Stimulated activated naive CD8-positive, alpha-beta T cell treated with anti-CD3 and anti-CD28 coated beads, Interleukin-15, Interleukin-2, amounts not matched to agents 100 ng/mL and 50 ng/mL, for 24 hours (primary cell): ENCODE measurements at regions not wholly inside any gene's neighbourhood (a gene's known extent, or its start where the extent isn't known, plus 50 kb on each side); places are given as distances from the start of the nearest gene placed in this dataset.

Experiments used
- H3K27ac Mint-ChIP-seq: one replicate; pipeline ENCODE4 v1.8.0; 2021; ENCODE audit warnings: mild to moderate bottlenecking, mixed read lengths
- H3K27me3 Mint-ChIP-seq: one replicate; pipeline ENCODE4 v1.8.0; 2021; ENCODE audit warnings: mixed read lengths
- H3K36me3 Mint-ChIP-seq: one replicate; pipeline ENCODE4 v1.8.0; 2021; ENCODE audit warnings: low read depth, mixed read lengths
- H3K4me1 Mint-ChIP-seq: one replicate; pipeline ENCODE4 v1.8.0; 2021; ENCODE audit warnings: low read depth, mixed read lengths
- H3K4me3 Mint-ChIP-seq: one replicate; pipeline ENCODE4 v1.8.0; 2021; ENCODE audit warnings: mild to moderate bottlenecking, mixed read lengths
- H3K9me3 Mint-ChIP-seq: one replicate; pipeline ENCODE4 v1.8.0; 2021; ENCODE audit warnings: mixed read lengths

- H3K4me1 Mint-ChIP-seq = no peaks in the 10 kb centered on the region
- H3K4me3 Mint-ChIP-seq = no peak overlapping the region
- no peak overlapping the region for H3K27ac Mint-ChIP-seq
- H3K27me3 Mint-ChIP-seq = peaks cover 2% of the 10 kb centered on the region
- H3K9me3 Mint-ChIP-seq = no peaks in the 10 kb centered on the region
- no peaks in the 10 kb centered on the region for H3K36me3 Mint-ChIP-seq
Measured at GRCh38 chr2:217709478-217710210, 293.2 kb downstream of the TNS1 start.

- no peaks in the 10 kb centered on the region for H3K4me1 Mint-ChIP-seq
- no peaks in the 10 kb centered on the region for H3K9me3 Mint-ChIP-seq
- no peaks in the 10 kb centered on the region for H3K36me3 Mint-ChIP-seq
- peaks cover 2% of the 10 kb centered on the region for H3K27me3 Mint-ChIP-seq
- H3K27ac Mint-ChIP-seq = no peak overlapping the region
- H3K4me3 Mint-ChIP-seq = no peak overlapping the region
Measured at GRCh38 chr2:217707131-217707611, 295.6 kb downstream of the TNS1 start.

GRCh38 chr2:217706513-217706912 is 296.3 kb downstream of the TNS1 start:
- Mint-ChIP-seq H3K27me3 (no peaks in the 10 kb centered on the region), H3K4me3 (no peak overlapping the region), H3K9me3 (no peaks in the 10 kb centered on the region), H3K4me1 (no peaks in the 10 kb centered on the region), H3K36me3 (no peaks in the 10 kb centered on the region), H3K27ac (no peak overlapping the region)

GRCh38 chr2:217706095-217706494 is 296.7 kb downstream of the TNS1 start:
- Mint-ChIP-seq H3K4me1 (no peaks in the 10 kb centered on the region), H3K4me3 (no peak overlapping the region), H3K27ac (no peak overlapping the region), H3K27me3 (no peaks in the 10 kb centered on the region), H3K9me3 (no peaks in the 10 kb centered on the region), H3K36me3 (no peaks in the 10 kb centered on the region)

GRCh38 chr2:217705461-217705860 is 297.3 kb downstream of the TNS1 start:
- Mint-ChIP-seq H3K27me3 (no peaks in the 10 kb centered on the region), H3K4me1 (no peaks in the 10 kb centered on the region), H3K4me3 (no peak overlapping the region), H3K27ac (no peak overlapping the region), H3K36me3 (no peaks in the 10 kb centered on the region), H3K9me3 (no peaks in the 10 kb centered on the region)

- no peaks in the 10 kb centered on the region for H3K36me3 Mint-ChIP-seq
- H3K4me3 Mint-ChIP-seq = no peak overlapping the region
- no peaks in the 10 kb centered on the region for H3K9me3 Mint-ChIP-seq
- peaks cover 3% of the 10 kb centered on the region for H3K27me3 Mint-ChIP-seq
- H3K4me1 Mint-ChIP-seq = no peaks in the 10 kb centered on the region
- no peak overlapping the region for H3K27ac Mint-ChIP-seq
Measured at GRCh38 chr2:217703999-217704398, 298.8 kb downstream of the TNS1 start.

GRCh38 chr2:217703102-217703501 is 299.7 kb downstream of the TNS1 start:
- Mint-ChIP-seq H3K27me3 (peaks cover 3% of the 10 kb centered on the region), H3K27ac (no peak overlapping the region), H3K4me1 (no peaks in the 10 kb centered on the region), H3K4me3 (no peak overlapping the region), H3K36me3 (no peaks in the 10 kb centered on the region), H3K9me3 (no peaks in the 10 kb centered on the region)

GRCh38 chr2:217701622-217702021 is 301.2 kb downstream of the TNS1 start:
- H3K36me3 Mint-ChIP-seq = no peaks in the 10 kb centered on the region
- peaks cover 3% of the 10 kb centered on the region for H3K4me1 Mint-ChIP-seq
- no peak overlapping the region for H3K27ac Mint-ChIP-seq
- H3K4me3 Mint-ChIP-seq = no peak overlapping the region
- H3K9me3 Mint-ChIP-seq = no peaks in the 10 kb centered on the region
- H3K27me3 Mint-ChIP-seq = peaks cover 3% of the 10 kb centered on the region

GRCh38 chr2:217698691-217699090 is 304.1 kb downstream of the TNS1 start:
- Mint-ChIP-seq H3K27ac (no peak overlapping the region), H3K9me3 (no peaks in the 10 kb centered on the region), H3K4me1 (peaks cover 19% of the 10 kb centered on the region), H3K36me3 (peaks cover 3% of the 10 kb centered on the region), H3K27me3 (peaks cover 3% of the 10 kb centered on the region), H3K4me3 (no peak overlapping the region)

- Mint-ChIP-seq H3K4me1 (peaks cover 19% of the 10 kb centered on the region), H3K27me3 (peaks cover 3% of the 10 kb centered on the region), H3K36me3 (peaks cover 3% of the 10 kb centered on the region), H3K9me3 (no peaks in the 10 kb centered on the region), H3K4me3 (no peak overlapping the region), H3K27ac (peak overlapping the region; percentile 11)
Measured at GRCh38 chr2:217695033-217695520, 307.7 kb downstream of the TNS1 start.

- no peaks in the 10 kb centered on the region for H3K9me3 Mint-ChIP-seq
- H3K36me3 Mint-ChIP-seq = peaks cover 3% of the 10 kb centered on the region
- H3K27me3 Mint-ChIP-seq = peaks cover 1% of the 10 kb centered on the region
Measured at GRCh38 chr2:217694291-217694690, 308.5 kb downstream of the TNS1 start.

GRCh38 chr2:217693363-217693762 is 309.4 kb downstream of the TNS1 start:
- no peaks in the 10 kb centered on the region for H3K27me3 Mint-ChIP-seq
- peaks cover 19% of the 10 kb centered on the region for H3K4me1 Mint-ChIP-seq
- H3K36me3 Mint-ChIP-seq = peaks cover 3% of the 10 kb centered on the region
- no peak overlapping the region for H3K4me3 Mint-ChIP-seq
- H3K9me3 Mint-ChIP-seq = no peaks in the 10 kb centered on the region
- H3K27ac Mint-ChIP-seq = no peak overlapping the region

More at GRCh38 chr2:217694291-217694690, 308.5 kb downstream of the TNS1 start:
- Mint-ChIP-seq H3K4me1 (peaks cover 19% of the 10 kb centered on the region), H3K4me3 (no peak overlapping the region), H3K27ac (no peak overlapping the region)

- H3K36me3 Mint-ChIP-seq = peaks cover 3% of the 10 kb centered on the region
- no peaks in the 10 kb centered on the region for H3K9me3 Mint-ChIP-seq
- H3K4me3 Mint-ChIP-seq = no peak overlapping the region
- H3K4me1 Mint-ChIP-seq = peaks cover 16% of the 10 kb centered on the region
- H3K27ac Mint-ChIP-seq = no peak overlapping the region
- H3K27me3 Mint-ChIP-seq = peaks cover 7% of the 10 kb centered on the region
Measured at GRCh38 chr2:217691920-217692666, 310.7 kb downstream of the TNS1 start.

GRCh38 chr2:217691516-217691915 is 311.3 kb downstream of the TNS1 start:
- H3K9me3 Mint-ChIP-seq = no peaks in the 10 kb centered on the region
- no peak overlapping the region for H3K27ac Mint-ChIP-seq
- peaks cover 8% of the 10 kb centered on the region for H3K27me3 Mint-ChIP-seq
- peaks cover 16% of the 10 kb centered on the region for H3K4me1 Mint-ChIP-seq
- H3K4me3 Mint-ChIP-seq = no peak overlapping the region
- peaks cover 3% of the 10 kb centered on the region for H3K36me3 Mint-ChIP-seq

- Mint-ChIP-seq H3K4me1 (peaks cover under 1% of the 10 kb centered on the region), H3K36me3 (no peaks in the 10 kb centered on the region), H3K27ac (no peak overlapping the region), H3K27me3 (peaks cover 17% of the 10 kb centered on the region), H3K4me3 (no peak overlapping the region), H3K9me3 (no peaks in the 10 kb centered on the region)
Measured at GRCh38 chr2:217689053-217689452, 313.7 kb downstream of the TNS1 start.
